HG03558 (cell line): ENCODE measurements at regions not wholly inside any gene's neighbourhood (a gene's known extent, or its start where the extent isn't known, plus 50 kb on each side); places are given as distances from the start of the nearest gene placed in this dataset.

Experiments used
- ATAC-seq: cut with Tn5 transposase; IDR thresholded peaks from one replicate; pipeline ENCODE4 v1.9.1; 2021; ENCODE audit warnings: moderate number of reproducible peaks; ENCODE audit not compliant: unreplicated experiment; ENCODE audit errors: extremely low read depth

DNA sequence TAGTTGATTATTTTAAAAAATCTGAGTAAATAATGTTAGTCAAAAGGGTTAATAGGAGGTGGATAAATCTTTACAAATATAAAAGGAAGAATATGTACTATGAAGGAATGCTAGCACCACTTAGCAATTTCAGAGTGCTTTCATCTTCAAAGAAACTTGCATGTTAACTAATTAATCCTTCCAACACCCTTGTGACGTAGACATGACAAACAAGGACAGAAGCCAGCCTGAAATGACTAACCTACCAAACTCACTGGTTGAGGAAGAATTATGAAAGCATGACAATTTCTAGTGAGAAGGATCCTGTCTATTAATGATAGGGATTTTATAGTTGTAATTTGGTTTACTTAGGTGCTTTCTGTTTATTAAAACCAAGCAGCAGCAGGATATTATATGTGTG, 468.0 kb upstream of the FZD8 start:
- ATAC-seq, result no peak

GRCh38 chr10:36109399-36110023, 467.4 kb upstream of the FZD8 start:
- ATAC-seq, result no peak

DNA sequence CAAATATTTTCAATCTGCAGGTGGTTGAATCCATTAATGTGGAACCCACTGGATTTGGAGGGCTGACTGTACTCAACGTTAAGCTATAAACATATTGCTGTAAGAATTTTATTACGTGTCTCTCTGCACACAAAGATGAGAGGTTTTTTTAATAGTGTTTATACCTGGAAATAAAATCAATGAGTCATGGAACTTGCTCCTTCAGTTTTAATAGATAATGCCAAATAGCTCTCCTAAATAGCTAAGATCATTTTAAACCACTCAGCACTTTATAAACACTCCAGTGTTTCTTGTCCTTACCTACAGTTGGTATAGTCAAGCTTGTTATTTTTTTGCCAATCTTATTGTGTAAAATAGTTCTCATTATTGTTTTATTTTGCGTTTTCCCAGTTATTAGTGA, 455.6 kb upstream of the FZD8 start:
- ATAC-seq, result no peak

- ATAC-seq, result no peak
Observed at GRCh38 chr10:36096576-36096975, 454.5 kb upstream of the FZD8 start.

DNA sequence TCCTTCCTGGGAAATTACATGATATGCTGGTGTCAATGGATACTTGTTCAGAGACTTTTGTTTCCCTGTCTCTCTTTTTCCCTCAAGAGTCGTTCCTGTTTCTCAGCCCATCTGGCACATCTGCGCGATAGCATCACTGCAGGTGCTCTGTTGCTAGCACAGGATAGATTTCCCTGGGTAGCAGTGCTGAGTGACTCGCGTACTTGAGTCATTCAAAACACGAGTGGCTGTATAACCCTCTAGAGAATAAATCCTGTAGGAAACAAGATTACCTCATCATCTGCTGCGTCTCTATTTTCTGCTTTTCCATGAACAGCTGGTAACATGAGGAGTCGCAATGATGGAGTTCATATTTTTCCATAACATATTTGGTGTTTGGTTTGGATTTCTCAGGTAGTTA, 452.0 kb upstream of the FZD8 start:
- no peak for ATAC-seq

DNA sequence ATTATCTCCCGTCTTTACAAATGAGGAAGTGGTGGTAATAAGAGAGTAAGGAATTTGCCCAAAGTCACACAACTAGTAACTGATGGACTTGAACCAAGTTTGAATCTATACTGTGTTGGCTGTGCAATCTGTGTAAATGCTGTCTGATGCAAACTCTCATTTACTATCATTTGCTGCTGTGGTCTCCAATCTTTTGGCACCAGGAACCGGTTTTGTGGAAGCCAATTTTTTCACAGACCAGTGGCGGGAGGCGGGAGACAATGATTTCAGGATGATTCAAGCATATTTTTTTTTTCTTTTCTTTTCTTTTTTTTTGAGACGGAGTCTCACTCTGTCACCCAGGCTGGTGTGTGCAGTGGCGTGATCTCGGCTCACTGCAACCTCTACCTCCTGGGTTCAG, 450.0 kb upstream of the FZD8 start:
- ATAC-seq, result no peak

GRCh38 chr10:36091007-36091406, 448.9 kb upstream of the FZD8 start:
- no peak for ATAC-seq

DNA sequence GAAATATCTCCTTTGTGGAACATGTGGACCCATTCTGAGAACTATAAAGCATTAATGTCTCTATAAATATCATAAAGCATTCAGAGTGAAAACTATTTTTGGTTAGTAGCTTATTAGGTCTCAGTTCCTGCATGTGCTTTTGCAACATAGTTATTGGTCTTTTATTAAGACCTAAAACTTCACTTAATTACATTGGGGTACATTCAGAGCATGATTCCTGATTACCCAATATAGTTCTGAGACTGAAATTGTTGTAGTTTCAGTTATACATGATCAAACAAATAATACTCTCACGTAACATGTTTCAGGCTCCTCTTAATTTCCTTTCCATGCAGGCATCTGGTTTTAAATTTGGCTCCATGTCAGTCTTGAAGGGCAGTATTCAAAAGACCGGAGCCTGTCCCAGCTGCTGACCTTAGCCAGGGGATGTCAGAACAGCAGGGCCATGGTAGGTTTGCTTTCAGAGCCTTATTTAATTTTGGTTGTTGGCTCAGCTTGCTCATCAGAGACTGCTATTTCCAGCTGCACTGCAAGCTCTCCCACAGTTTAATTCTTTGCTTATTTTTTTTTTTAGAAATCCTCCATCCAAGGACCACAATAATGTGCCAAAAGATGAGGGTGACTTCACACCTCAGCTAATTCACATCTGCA, 447.8 kb upstream of the FZD8 start:
- no peak for ATAC-seq

- no peak for ATAC-seq
Observed at GRCh38 chr10:36087006-36088005, 445.2 kb upstream of the FZD8 start.

- no peak for ATAC-seq
Observed at GRCh38 chr10:36075196-36075595, 433.1 kb upstream of the FZD8 start.

DNA sequence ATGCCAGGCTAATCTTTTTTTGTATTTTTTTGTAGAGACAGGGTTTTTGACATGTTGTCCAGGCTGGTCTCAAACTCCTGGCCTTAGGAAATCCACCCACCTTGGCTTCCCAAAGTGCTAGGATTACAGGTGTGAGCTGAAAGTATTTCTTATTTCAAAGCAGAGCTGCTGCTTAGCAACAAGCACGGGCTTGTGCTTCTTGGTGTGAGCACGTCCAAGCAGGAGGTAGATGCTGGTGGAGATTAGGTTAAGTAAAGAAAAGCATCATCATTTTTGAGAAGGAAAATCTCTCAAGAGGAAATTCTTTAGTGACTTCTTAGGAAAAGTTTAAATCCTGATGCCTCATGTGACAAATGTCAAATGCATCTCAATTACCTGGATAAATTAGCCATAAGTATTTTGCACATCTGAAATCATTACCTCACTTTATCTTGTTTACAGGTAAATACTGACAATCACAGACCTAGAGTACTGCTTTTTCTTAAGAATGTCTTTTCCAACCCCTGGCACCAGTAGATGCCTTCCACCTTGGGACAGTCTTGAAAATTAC, 431.8 kb upstream of the FZD8 start:
- ATAC-seq, result no peak

DNA sequence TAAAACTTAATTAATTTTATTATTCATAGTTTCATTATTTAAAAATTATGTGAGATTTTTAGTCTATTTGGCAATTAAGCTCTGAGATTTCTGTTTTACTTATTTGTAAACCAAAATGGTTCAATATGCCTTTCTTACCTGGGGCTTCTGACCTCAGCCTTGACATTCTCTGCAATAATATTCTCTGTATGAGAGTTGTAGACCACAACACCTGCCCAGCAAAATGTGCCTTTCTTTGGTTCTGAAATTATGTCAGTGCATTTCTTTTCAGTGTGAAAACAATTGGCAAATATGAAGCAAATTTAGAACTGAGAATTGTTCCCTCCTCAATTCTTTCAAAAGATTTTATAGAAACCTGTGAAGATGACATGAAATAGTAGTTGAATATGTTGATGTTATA, 426.4 kb upstream of the FZD8 start:
- no peak for ATAC-seq

DNA sequence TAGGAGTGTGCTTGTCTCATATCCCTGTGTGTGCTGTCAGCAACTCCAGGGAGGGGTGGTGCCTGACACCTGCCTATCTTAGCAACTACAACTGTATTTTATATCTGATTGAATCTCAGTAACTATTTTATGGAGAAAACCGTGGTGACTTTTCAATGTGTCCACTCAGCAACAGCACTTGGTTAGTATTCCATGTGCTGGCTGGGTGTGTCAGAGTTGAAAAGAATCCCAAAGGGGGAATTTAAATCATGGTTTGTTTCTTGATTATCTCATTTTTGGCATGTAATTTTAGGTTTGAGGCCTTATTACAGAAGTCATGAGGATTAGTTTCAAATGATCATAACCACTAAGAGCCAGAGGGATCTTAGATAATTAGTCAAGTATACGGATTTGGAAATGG, 425.7 kb upstream of the FZD8 start:
- ATAC-seq, result no peak

GRCh38 chr10:36066850-36067249, 424.8 kb upstream of the FZD8 start:
- no peak for ATAC-seq

GRCh38 chr10:36066102-36066501, 424.0 kb upstream of the FZD8 start:
- no peak for ATAC-seq

DNA sequence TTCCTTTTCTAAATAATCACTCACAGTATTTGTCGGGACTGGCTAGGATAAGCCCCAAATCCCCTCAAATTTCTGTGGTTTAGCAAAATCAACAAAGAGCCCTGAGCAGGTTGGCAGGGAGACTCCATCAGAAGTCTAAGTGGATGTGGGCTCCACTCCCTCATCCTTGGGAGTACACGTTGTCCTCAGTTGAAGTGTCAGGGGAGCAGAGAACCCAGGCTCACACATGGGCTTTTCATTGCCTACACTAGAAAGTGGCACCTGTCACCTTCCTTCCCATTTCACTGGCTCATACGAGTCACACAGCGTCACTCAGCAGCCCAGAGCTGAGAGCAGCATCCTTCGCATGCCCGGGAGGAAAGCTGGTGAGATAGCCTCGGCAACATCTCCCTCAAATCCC, 421.3 kb upstream of the FZD8 start:
- ATAC-seq, result no peak

- no peak for ATAC-seq
Observed at GRCh38 chr10:36057731-36058130, 415.6 kb upstream of the FZD8 start.

DNA sequence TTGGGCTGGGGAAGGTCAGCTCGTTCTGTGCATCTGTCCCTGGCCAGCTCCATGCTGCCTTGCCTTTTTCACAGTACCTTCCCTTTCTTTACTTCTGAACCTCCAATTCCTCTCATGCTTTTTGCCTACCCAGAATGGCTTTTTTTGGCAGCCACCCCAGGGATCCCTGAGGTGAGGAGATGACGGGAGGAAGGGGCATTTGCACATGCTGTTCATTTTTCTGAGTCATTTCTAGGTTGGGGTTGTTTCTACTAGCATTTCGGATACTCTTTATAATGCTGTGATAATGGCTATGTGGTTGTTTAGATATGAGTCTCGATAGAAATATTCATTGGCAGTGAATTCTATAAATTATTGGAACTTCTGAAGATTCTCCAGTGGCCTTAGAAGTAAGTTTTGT, 415.1 kb upstream of the FZD8 start:
- no peak for ATAC-seq

- ATAC-seq, result no peak
Observed at GRCh38 chr10:36053775-36054174, 411.7 kb upstream of the FZD8 start.

DNA sequence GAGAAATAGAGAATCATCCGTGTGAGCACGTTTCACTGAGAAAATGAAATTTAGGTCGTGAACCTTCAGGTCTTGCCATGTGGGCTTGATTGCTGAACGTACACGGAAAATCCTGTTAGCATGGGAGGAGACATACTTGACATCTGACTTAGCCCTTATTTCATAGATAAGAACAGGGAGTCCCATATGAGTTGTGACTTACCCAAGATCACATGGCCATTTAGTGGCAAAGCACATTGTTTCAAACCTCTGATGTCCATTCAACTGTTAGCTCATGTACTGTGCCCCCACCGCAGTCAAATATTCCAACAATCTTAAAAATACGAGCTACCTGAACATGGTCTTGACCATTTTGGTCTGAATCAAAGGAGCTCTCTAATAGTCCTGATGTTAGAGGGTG, 411.2 kb upstream of the FZD8 start:
- ATAC-seq, result no peak

GRCh38 chr10:36051500-36051991, 409.4 kb upstream of the FZD8 start:
- no peak for ATAC-seq
